Parathyroid adenoma (tissue), 2 donors: ENCODE measurements at regions not wholly inside any gene's neighbourhood (a gene's known extent, or its start where the extent isn't known, plus 50 kb on each side); places are given as distances from the start of the nearest gene placed in this dataset.

Experiments
- H2AFZ ChIP-seq: fragments of 300-600 bp; sonication (generic); one replicate; pipeline ENCODE4 v1.7.0; 2017; ENCODE audit warnings: antibody characterized with exemption, mild to moderate bottlenecking
- H3K27ac ChIP-seq: fragments of 300-600 bp; sonication (generic); one replicate; pipeline ENCODE4 v1.7.0; 2017
- H3K27me3 ChIP-seq: fragments of 300-600 bp; sonication (generic); one replicate; pipeline ENCODE4 v1.7.0; 2017; ENCODE audit warnings: low read length; ENCODE audit not compliant: control insufficient read depth, insufficient read depth
- H3K36me3 ChIP-seq: fragments of 300-600 bp; sonication (generic); one replicate; pipeline ENCODE4 v1.7.0; 2017; ENCODE audit warnings: low read length; ENCODE audit not compliant: control insufficient read depth, insufficient read depth
- H3K4me1 ChIP-seq: fragments of 300-600 bp; sonication (generic); one replicate; pipeline ENCODE4 v1.7.0; 2017; ENCODE audit warnings: control low read depth
- H3K4me2 ChIP-seq: fragments of 300-600 bp; sonication (generic); one replicate; pipeline ENCODE4 v1.7.0; 2017; ENCODE audit warnings: low read length
- H3K4me3 ChIP-seq: fragments of 300-600 bp; sonication (generic); one replicate; pipeline ENCODE4 v1.7.0; 2017; ENCODE audit warnings: low read depth, low read length
- H3K79me2 ChIP-seq: fragments of 300-600 bp; sonication (generic); one replicate; pipeline ENCODE4 v1.7.0; 2017; ENCODE audit warnings: control low read depth
- H3K9ac ChIP-seq: fragments of 300-600 bp; sonication (generic); one replicate; pipeline ENCODE4 v1.7.0; 2017; ENCODE audit warnings: mild to moderate bottlenecking
- H3K9me3 ChIP-seq: fragments of 300-600 bp; sonication (generic); one replicate; pipeline ENCODE4 v1.7.0; 2017; ENCODE audit warnings: low read length; ENCODE audit not compliant: control insufficient read depth
- CTCF ChIP-seq: fragments of 300-600 bp; sonication (generic); IDR thresholded peaks from one replicate; pipeline ENCODE4 v1.7.0; 2017; ENCODE audit warnings: antibody characterized with exemption, mild to moderate bottlenecking
- donor health status: primary hyperparathyroidism.

- Histone ChIP-seq H3K9ac (no peak overlapping the region), H3K36me3 (no peaks in the 10 kb centered on the region), H3K27me3 (no peaks in the 10 kb centered on the region), H3K9me3 (no peaks in the 10 kb centered on the region), H2AFZ (no peak overlapping the region), H3K4me2 (no peak overlapping the region), H3K79me2 (no peaks in the 10 kb centered on the region), H3K27ac (no peak overlapping the region), H3K4me1 (no peaks in the 10 kb centered on the region), H3K4me3 (no peak overlapping the region)
- no peak for TF ChIP-seq CTCF
These were observed 567.9 kb upstream of the CADM1 start for GRCh38 chr11:116072133-116072532.

- Histone ChIP-seq H3K79me2 (no peaks in the 10 kb centered on the region), H3K4me2 (no peak overlapping the region), H3K36me3 (no peaks in the 10 kb centered on the region), H2AFZ (no peak overlapping the region), H3K4me1 (no peaks in the 10 kb centered on the region), H3K9me3 (no peaks in the 10 kb centered on the region), H3K27ac (no peak overlapping the region), H3K27me3 (no peaks in the 10 kb centered on the region), H3K4me3 (no peak overlapping the region), H3K9ac (no peak overlapping the region)
- no peak for TF ChIP-seq CTCF
These were observed 567.0 kb upstream of the CADM1 start for GRCh38 chr11:116071241-116071640.

GRCh38 chr11:116070520-116070919, 566.3 kb upstream of the CADM1 start:
- H2AFZ ChIP-seq, result no peak overlapping the region
- no peak overlapping the region for H3K9ac ChIP-seq
- H3K36me3 ChIP-seq, result no peaks in the 10 kb centered on the region
- no peaks in the 10 kb centered on the region for H3K27me3 ChIP-seq
- H3K4me3 ChIP-seq, result no peak overlapping the region
- no peaks in the 10 kb centered on the region for H3K4me1 ChIP-seq
- no peak overlapping the region for H3K4me2 ChIP-seq
- no peaks in the 10 kb centered on the region for H3K79me2 ChIP-seq
- no peaks in the 10 kb centered on the region for H3K9me3 ChIP-seq
- no peak overlapping the region for H3K27ac ChIP-seq
- no peak for TF ChIP-seq CTCF

- H3K4me1 ChIP-seq, result no peaks in the 10 kb centered on the region
- H3K27me3 ChIP-seq, result no peaks in the 10 kb centered on the region
- no peaks in the 10 kb centered on the region for H3K36me3 ChIP-seq
- H3K9me3 ChIP-seq, result no peaks in the 10 kb centered on the region
- H3K79me2 ChIP-seq, result no peaks in the 10 kb centered on the region
- no peak overlapping the region for H3K27ac ChIP-seq
- no peak for TF ChIP-seq CTCF
- H3K4me2 ChIP-seq, result no peak overlapping the region
- H2AFZ ChIP-seq, result no peak overlapping the region
- H3K9ac ChIP-seq, result no peak overlapping the region
- H3K4me3 ChIP-seq, result no peak overlapping the region
These were observed 562.6 kb upstream of the CADM1 start for GRCh38 chr11:116066777-116067176.

GRCh38 chr11:116065986-116066385, 561.8 kb upstream of the CADM1 start:
- H2AFZ ChIP-seq, result no peak overlapping the region
- no peaks in the 10 kb centered on the region for H3K27me3 ChIP-seq
- H3K4me2 ChIP-seq, result no peak overlapping the region
- no peaks in the 10 kb centered on the region for H3K79me2 ChIP-seq
- H3K27ac ChIP-seq, result no peak overlapping the region
- no peaks in the 10 kb centered on the region for H3K36me3 ChIP-seq
- H3K9me3 ChIP-seq, result no peaks in the 10 kb centered on the region
- H3K4me1 ChIP-seq, result no peaks in the 10 kb centered on the region
- H3K4me3 ChIP-seq, result no peak overlapping the region
- no peak for TF ChIP-seq CTCF
- H3K9ac ChIP-seq, result no peak overlapping the region
